Liver (tissue), 8 donors: ENCODE measurements at regions not wholly inside any gene's neighbourhood (a gene's known extent, or its start where the extent isn't known, plus 50 kb on each side); places are given as distances from the start of the nearest gene placed in this dataset.
"Not testable (repeated sequence)": the region's sequence is repeated elsewhere in the genome, so short reads cannot be mapped to it uniquely, and the experiment has no call there.

Source experiments
- DNase-seq: peaks from one replicate; pipeline ENCODE4 v3.0.0-alpha.2; 2017; ENCODE audit warnings: low spot score
- H3K27ac ChIP-seq, 2 donors: one replicate each; pipeline ENCODE4 v1.7.0; 2013; ENCODE audit warnings: inconsistent platforms in 2 of 2, low read length in 2 of 2, control low read depth in 1 of 2, low read depth in 1 of 2, mild to moderate bottlenecking in 1 of 2
- H3K27me3 ChIP-seq, 4 donors: one replicate each; pipeline versions ENCODE4 v1.6.1 to v1.7.0; 2013; ENCODE audit warnings: low read length in 3 of 4, inconsistent platforms in 1 of 4, mild to moderate bottlenecking in 1 of 4, moderate library complexity in 1 of 4; ENCODE audit not compliant: control insufficient read depth in 4 of 4, insufficient read depth in 4 of 4
- H3K36me3 ChIP-seq, 4 donors: one replicate each; pipeline versions ENCODE4 v1.6.1 to v1.7.0; 2013; ENCODE audit warnings: low read length in 3 of 4, mild to moderate bottlenecking in 3 of 4, low read depth in 1 of 4, moderate library complexity in 1 of 4; ENCODE audit not compliant: control insufficient read depth in 4 of 4, insufficient read depth in 3 of 4
- H3K4me1 ChIP-seq, 4 donors: one replicate each; pipeline versions ENCODE4 v1.6.1 to v1.7.0; 2013; ENCODE audit warnings: low read length in 3 of 4, mild to moderate bottlenecking in 3 of 4, moderate library complexity in 1 of 4; ENCODE audit not compliant: control insufficient read depth in 4 of 4, insufficient read depth in 4 of 4
- H3K4me3 ChIP-seq, 3 donors: one replicate each; pipeline versions ENCODE4 v1.6.1 to v1.7.0; 2013; ENCODE audit warnings: low read length in 3 of 3, control low read depth in 1 of 3, low read depth in 1 of 3, mild to moderate bottlenecking in 1 of 3
- H3K9ac ChIP-seq, 2 donors: one replicate each; pipeline ENCODE4 v1.7.0; 2013; ENCODE audit warnings: low read length in 2 of 2, mild to moderate bottlenecking in 2 of 2, moderate library complexity in 2 of 2, control low read depth in 1 of 2, low read depth in 1 of 2
- H3K9me3 ChIP-seq, 4 donors: one replicate each; pipeline versions ENCODE4 v1.6.1 to v1.7.0; 2013; ENCODE audit warnings: low read length in 3 of 4; ENCODE audit not compliant: control insufficient read depth in 4 of 4
- CTCF ChIP-seq: fragments of 150-350 bp; IDR thresholded peaks from 2 replicates; pipeline ENCODE4 v1.5.1; 2017; ENCODE audit warnings: improper control_type of control experiment, low read depth, low read length; ENCODE audit not compliant: missing input control
- FOXA1 ChIP-seq: IDR thresholded peaks from 2 replicates; pipeline ENCODE4 v1.6.1; 2016; ENCODE audit warnings: antibody characterized with exemption
- FOXA2 ChIP-seq: IDR thresholded peaks from 2 replicates; pipeline ENCODE4 v1.6.1; 2016; ENCODE audit warnings: antibody characterized with exemption
- HNF4G ChIP-seq: IDR thresholded peaks from 2 replicates; pipeline ENCODE4 v1.6.1; 2016; ENCODE audit warnings: antibody characterized with exemption
- JUND ChIP-seq, 2 donors: IDR thresholded peaks; 2 replicates each; pipeline ENCODE4 v1.6.1; 2016; ENCODE audit warnings: antibody characterized with exemption in 2 of 2
- MAX ChIP-seq: IDR thresholded peaks from 2 replicates; pipeline ENCODE4 v1.6.1; 2016; ENCODE audit warnings: antibody characterized with exemption
- NR2F2 ChIP-seq: IDR thresholded peaks from 2 replicates; pipeline ENCODE4 v1.6.1; 2016; ENCODE audit warnings: antibody characterized with exemption
- RAD21 ChIP-seq, 2 donors: IDR thresholded peaks; 2 replicates each; pipeline ENCODE4 v1.6.1; 2016; ENCODE audit warnings: antibody characterized with exemption in 2 of 2, mild to moderate bottlenecking in 2 of 2
- REST ChIP-seq: IDR thresholded peaks from 2 replicates; pipeline ENCODE4 v1.6.1; 2016; ENCODE audit warnings: antibody characterized with exemption, mild to moderate bottlenecking
- SP1 ChIP-seq: IDR thresholded peaks from 2 replicates; pipeline ENCODE4 v1.6.1; 2018; ENCODE audit warnings: antibody characterized with exemption, mild to moderate bottlenecking
- WGBS: extraction: QIAGEN DNeasy Blood & Tissue Kit; methylation state at CpG from one replicate; pipeline ENCODE4 v1.1.7; 2013; 5-methylcytosine and 5-hydroxymethylcytosine counted together
- donor health status: healthy.
- donor health status: healthy.
- donor health status: healthy.
- donor health status: healthy.
- donor health status: healthy.

- no peak for TF ChIP-seq CTCF
These were observed 393.7 kb upstream of the GRM7 start (continued) for GRCh38 chr3:6467186-6467585.

- no peaks in the 10 kb centered on the region for H3K36me3 ChIP-seq
- 83% methylated on average over 7 of the region's 7 CpGs for WGBS
- no peak for DNase-seq
- no peak overlapping the region for H3K27ac ChIP-seq
- H3K9ac ChIP-seq: no peak overlapping the region
- H3K9me3 ChIP-seq: no peaks in the 10 kb centered on the region
- H3K27me3 ChIP-seq: no peaks in the 10 kb centered on the region
- TF ChIP-seq FOXA2 (no peak), NR2F2 (no peak), RAD21 (IDR thresholded peaks at IDR 0.05) (no peak), REST (no peak), CTCF (no peak), FOXA1 (no peak), MAX (no peak), SP1 (no peak)
- no peak overlapping the region for H3K4me3 ChIP-seq
- no peaks in the 10 kb centered on the region for H3K4me1 ChIP-seq
These were observed 392.3 kb upstream of the GRM7 start for GRCh38 chr3:6468589-6468988.

- Histone ChIP-seq H3K9me3 (no peaks in the 10 kb centered on the region), H3K4me1 (no peaks in the 10 kb centered on the region), H3K27me3 (no peaks in the 10 kb centered on the region), H3K4me3 (no peak overlapping the region), H3K36me3 (no peaks in the 10 kb centered on the region), H3K27ac (no peak overlapping the region), H3K9ac (no peak overlapping the region)
- no peak for DNase-seq
- WGBS: 75% methylated on average over 8 of the region's 8 CpGs
- no peak for TF ChIP-seq JUND (IDR thresholded peaks at IDR 0.05)
- no peak for TF ChIP-seq MAX
- no peak for TF ChIP-seq HNF4G
These were observed 389.2 kb upstream of the GRM7 start for GRCh38 chr3:6471744-6472143.

- H3K9ac ChIP-seq, H3K4me1 ChIP-seq: not testable (repeated sequence)
These were observed 370.2 kb upstream of the GRM7 start for GRCh38 chr3:6490487-6491327.

More at GRCh38 chr3:6490487-6491327, 370.2 kb upstream of the GRM7 start:
- H3K9me3 ChIP-seq, DNase-seq, H3K36me3 ChIP-seq, H3K27me3 ChIP-seq, H3K27ac ChIP-seq, H3K4me3 ChIP-seq: not testable (repeated sequence)
- WGBS: 83% methylated on average over 33 of the region's 34 CpGs
